NCI-H1417 (cell line): ENCODE measurements at regions not wholly inside any gene's neighbourhood (a gene's known extent, or its start where the extent isn't known, plus 50 kb on each side); places are given as distances from the start of the nearest gene placed in this dataset.
"Not testable (repeated sequence)": the region's sequence is repeated elsewhere in the genome, so short reads cannot be mapped to it uniquely, and the experiment has no call there.

Experiments used
- DNase-seq, 3 experiments: peaks; one replicate each; lab custom pipeline; 2025; lab: John Stamatoyannopoulos, UW

DNA sequence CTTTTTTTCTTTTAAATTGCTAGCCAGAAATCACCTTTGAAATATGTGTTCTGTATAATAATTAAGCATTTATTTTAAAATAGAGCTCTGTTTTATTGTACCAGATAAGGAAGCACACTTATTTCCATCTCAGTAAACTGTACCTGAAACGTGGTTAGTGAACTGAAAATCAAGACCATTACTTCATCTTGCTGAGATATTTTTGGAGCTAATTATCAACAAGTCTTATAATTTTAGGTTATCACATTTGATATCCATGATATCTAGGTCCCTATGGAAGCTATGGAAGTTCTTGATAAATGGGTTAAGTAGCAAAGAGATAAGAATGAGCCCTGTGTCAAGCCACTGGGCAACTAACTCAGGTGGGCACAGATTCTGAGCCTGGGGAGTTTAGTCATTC, 187.2 kb downstream of the NFKBIZ start:
- no peak for DNase-seq

GRCh38 chr3:102037209-102037608, 187.9 kb downstream of the NFKBIZ start:
- no peak for DNase-seq

GRCh38 chr3:102037791-102038190, 188.5 kb downstream of the NFKBIZ start:
- DNase-seq = no peak

- DNase-seq = no peak
Measured at GRCh38 chr3:102038477-102039142, 189.3 kb downstream of the NFKBIZ start.

DNA sequence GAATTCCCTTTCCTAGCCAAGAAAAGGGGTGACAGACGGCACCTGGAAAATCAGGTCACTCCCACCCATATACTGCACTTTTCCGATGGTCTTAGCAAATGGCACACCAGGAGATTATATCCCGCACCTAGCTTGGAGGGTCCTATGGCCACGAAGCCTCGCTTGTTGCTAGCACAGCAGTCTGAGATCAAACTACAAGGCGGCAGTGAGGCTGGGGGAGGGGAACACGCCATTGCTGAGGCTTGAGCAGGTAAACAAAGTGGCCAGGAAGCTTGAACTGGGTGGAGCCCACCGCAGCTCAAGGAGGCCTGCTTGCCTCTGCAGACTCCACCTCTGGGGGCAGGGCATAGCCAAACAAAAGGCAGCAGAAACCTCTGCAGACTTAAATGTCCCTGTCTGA, 190.8 kb downstream of the NFKBIZ start:
- not testable (repeated sequence) for DNase-seq

DNA sequence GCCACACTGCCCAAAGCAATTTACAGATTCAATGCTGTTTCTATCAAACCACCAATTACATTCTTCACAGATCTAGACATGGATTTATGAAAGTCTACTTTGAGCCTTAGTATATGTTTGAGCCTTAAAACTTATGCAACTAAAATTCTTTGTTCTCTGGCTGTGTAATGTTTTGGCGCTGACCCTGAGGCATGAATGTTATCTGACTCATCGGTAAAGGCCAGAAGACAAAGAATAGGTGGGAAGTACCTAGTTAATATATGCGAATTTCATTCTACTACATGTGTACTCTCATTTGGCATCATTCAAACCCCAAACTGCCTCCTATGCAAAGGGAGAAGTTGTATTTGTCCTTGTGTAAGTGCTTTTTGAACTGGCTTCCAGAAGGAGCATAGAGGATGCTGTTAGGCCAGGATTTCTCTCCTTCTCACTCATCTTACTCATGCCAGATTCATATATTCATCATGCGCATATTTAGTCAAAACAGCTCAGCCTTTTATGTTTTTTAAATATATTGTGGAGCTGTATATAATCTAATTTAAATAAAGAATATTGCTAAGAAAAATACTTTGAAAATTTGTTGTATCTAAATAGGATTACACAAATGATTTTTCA, 204.2 kb downstream of the NFKBIZ start:
- no peak for DNase-seq

DNA sequence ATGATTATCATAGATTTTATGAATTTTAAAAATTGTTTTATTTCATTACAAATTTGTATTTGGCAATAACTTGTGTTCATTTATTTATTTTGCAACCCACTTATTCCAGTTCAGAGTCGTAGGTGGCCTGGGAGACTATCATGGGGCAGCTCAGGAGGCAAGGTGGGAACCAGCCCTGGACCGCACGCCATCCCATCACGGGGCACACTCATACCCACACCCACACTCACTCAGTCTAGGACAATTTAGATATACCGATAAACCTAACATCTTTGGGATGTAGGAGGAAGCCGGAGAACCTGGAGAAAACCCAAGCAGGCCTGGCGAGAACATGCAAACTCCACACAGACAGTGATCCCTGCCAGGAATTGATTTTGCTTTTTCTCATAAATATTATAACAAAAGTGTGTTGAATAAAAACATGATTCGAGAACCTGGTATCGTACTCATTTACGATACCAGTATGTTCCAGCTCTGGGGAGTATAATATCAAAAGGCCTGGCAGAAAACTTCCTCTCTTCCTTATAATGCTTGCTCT, 205.3 kb downstream of the NFKBIZ start:
- DNase-seq = no peak

- DNase-seq = no peak
Measured at GRCh38 chr3:102057781-102058421, 208.6 kb downstream of the NFKBIZ start.

- DNase-seq = no peak
Measured at GRCh38 chr3:102059145-102059943, 210.0 kb downstream of the NFKBIZ start.

GRCh38 chr3:102060814-102061213, 211.5 kb downstream of the NFKBIZ start:
- DNase-seq = no peak

DNA sequence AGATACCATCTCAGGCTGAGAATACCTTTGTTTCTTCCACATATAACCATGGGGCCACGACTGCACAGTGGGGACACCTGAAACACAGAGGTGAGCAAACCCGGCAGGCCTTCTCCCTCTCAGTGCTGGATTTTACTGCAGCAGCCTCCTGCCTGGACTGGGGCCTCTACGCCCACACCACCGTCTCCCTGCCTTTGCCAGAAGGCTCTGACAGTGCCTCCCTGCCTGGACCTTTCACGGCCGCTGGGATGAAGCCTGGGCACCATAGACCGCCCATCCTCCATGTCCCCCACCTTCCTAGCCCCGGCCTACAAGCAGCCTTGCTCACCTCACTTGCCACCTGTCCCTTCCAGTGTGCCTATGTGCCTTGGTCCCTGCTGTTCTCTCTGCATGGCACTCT, 214.3 kb downstream of the NFKBIZ start:
- DNase-seq = no peak

DNA sequence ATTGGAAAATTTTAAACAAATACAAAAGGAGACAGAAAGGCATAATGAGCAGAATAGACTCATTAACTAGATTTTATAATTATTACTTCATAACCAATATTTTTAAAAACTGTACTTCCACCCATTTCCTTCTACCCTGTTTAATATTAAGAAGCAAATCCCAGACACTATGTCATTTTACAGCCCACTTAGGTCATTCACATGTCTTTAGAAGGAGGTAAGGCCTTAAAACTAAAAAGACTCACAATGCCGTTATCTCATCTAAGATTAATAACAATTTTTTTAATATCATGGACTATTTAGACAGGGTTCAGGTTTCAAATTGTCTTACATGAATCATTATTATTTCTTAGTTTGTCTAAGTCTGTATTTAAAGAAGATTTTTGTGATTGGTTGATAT, 217.2 kb downstream of the NFKBIZ start:
- DNase-seq = no peak

- no peak for DNase-seq
Measured at GRCh38 chr3:102068327-102068726, 219.0 kb downstream of the NFKBIZ start.

DNA sequence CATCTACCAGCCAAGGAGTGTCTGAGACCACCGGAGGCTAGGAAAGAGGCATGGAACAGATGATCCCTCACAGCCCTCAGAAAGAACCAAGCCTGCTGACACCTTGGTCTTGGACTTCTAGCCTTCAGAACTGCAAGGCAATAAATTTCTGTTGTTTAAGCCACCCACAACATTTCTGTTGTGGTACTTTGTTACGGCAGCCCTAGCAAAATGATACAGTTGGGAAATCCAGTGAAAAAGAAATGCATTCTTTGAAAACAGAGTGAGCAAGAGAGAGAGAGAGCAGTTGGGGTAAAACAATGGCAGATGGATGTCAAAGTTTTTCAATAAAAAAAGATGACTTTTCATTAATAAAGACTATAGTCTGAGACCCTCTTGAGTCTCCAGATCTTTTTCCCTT, 219.4 kb downstream of the NFKBIZ start:
- DNase-seq = no peak

- no peak for DNase-seq
Measured at GRCh38 chr3:102069211-102069662, 219.9 kb downstream of the NFKBIZ start.

- no peak for DNase-seq
Measured at GRCh38 chr3:102074946-102075345, 225.6 kb downstream of the NFKBIZ start.

GRCh38 chr3:102078401-102078800, 229.1 kb downstream of the NFKBIZ start:
- DNase-seq = no peak

GRCh38 chr3:102078854-102079808, 229.8 kb downstream of the NFKBIZ start:
- no peak for DNase-seq

DNA sequence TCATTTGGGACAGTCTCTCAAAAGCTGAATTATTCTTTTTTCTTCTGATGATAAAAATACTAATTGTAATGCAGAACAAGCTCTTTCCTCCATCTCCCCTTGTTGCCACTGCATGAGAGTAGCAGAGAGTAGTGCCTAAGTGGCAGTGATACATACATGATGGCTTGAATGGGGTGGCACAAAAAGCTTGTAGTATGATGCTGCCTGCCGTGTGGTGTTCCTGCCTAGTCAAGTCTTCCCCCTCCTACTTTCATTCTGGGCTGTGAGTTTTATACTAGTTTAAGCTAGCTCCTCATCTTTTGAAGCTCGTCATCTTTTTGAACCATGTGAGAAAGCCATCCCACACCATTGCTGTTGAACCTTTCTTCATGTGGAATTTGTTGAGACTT, 230.5 kb downstream of the NFKBIZ start:
- DNase-seq = no peak

- DNase-seq = no peak
Measured at GRCh38 chr3:102081572-102082289, 232.4 kb downstream of the NFKBIZ start.
